Gastroesophageal sphincter (tissue), 4 donors: ENCODE measurements at regions not wholly inside any gene's neighbourhood (a gene's known extent, or its start where the extent isn't known, plus 50 kb on each side); places are given as distances from the start of the nearest gene placed in this dataset.
"Not testable (repeated sequence)": the region's sequence is repeated elsewhere in the genome, so short reads cannot be mapped to it uniquely, and the experiment has no call there.

Experiments used
- ATAC-seq: fragments of 150-250 bp; one replicate; pipeline ENCODE4 v1.9.1; 2016; ENCODE audit warnings: mild to moderate bottlenecking, moderate library complexity
- H3K27ac ChIP-seq, 4 donors: fragments of 200-600 bp; sonication (generic) in 3 of 4; 1 replicate in 3 of 4; 2 replicates in 1 of 4; pipeline ENCODE4 v1.5.1; 2016 to 2019
- H3K27me3 ChIP-seq: fragments of 200-600 bp; sonication (generic); one replicate; pipeline ENCODE4 v1.5.1; 2019
- H3K36me3 ChIP-seq, 2 donors: fragments of 200-600 bp; sonication (generic); one replicate each; pipeline ENCODE4 v1.5.1; 2019; ENCODE audit warnings: control low read depth in 1 of 2
- H3K4me1 ChIP-seq, 3 donors: fragments of 200-600 bp; sonication (generic); 1 replicate in 2 of 3; 2 replicates in 1 of 3; pipeline ENCODE4 v1.5.1; 2016 to 2019; ENCODE audit warnings: control low read depth in 2 of 3
- H3K4me3 ChIP-seq, 2 donors: fragments of 200-600 bp; sonication (generic); one replicate each; pipeline ENCODE4 v1.5.1; 2019; ENCODE audit warnings: mild to moderate bottlenecking in 1 of 2, moderate library complexity in 1 of 2
- H3K9me3 ChIP-seq, 3 donors: fragments of 200-600 bp; sonication (generic); one replicate each; pipeline ENCODE4 v1.5.1; 2017 to 2019; ENCODE audit warnings: control low read depth in 2 of 3
- WGBS, 2 donors: methylation state at CpG; one replicate each; pipeline ENCODE4 v1.1.5; 2018; ENCODE audit warnings: low coverage in 1 of 2; 5-methylcytosine and 5-hydroxymethylcytosine counted together

- H3K9me3 ChIP-seq, H3K27me3 ChIP-seq, H3K4me3 ChIP-seq, H3K27ac ChIP-seq, ATAC-seq, H3K36me3 ChIP-seq, H3K4me1 ChIP-seq: not testable (repeated sequence)
- WGBS, 2 donors: 65 to 77% methylated on average over 2 to 4 of the region's 4 CpGs
Observed at GRCh38 chr21:9656455-9656854, 864.9 kb upstream of the TPTE start.

GRCh38 chr21:9657779-9658178 is 863.6 kb upstream of the TPTE start:
- not testable (repeated sequence) for H3K36me3 ChIP-seq, H3K4me1 ChIP-seq, H3K4me3 ChIP-seq, H3K9me3 ChIP-seq, H3K27ac ChIP-seq, ATAC-seq, H3K27me3 ChIP-seq
- 57 to 61% methylated on average over 5 of the region's 5 CpGs for WGBS, 2 donors

GRCh38 chr21:9659877-9660276 is 861.5 kb upstream of the TPTE start:
- H3K9me3 ChIP-seq, H3K27me3 ChIP-seq, H3K4me1 ChIP-seq, H3K27ac ChIP-seq, ATAC-seq, H3K36me3 ChIP-seq, H3K4me3 ChIP-seq: not testable (repeated sequence)
- no CpG with 5 or more reads among the region's 17 CpGs for WGBS, 2 donors

GRCh38 chr21:9663914-9664729 is 857.3 kb upstream of the TPTE start:
- no CpG with 5 or more reads among the region's 18 CpGs for WGBS, 2 donors
- not testable (repeated sequence) for H3K36me3 ChIP-seq, H3K27ac ChIP-seq, H3K4me1 ChIP-seq, H3K9me3 ChIP-seq, H3K27me3 ChIP-seq, ATAC-seq, H3K4me3 ChIP-seq

- WGBS, 2 donors: 83 to 91% methylated on average over 5 to 7 of the region's 10 CpGs
- peak; percentile 34 for ATAC-seq
- H3K27ac ChIP-seq, H3K36me3 ChIP-seq, H3K4me3 ChIP-seq, H3K9me3 ChIP-seq, H3K4me1 ChIP-seq, H3K27me3 ChIP-seq: not testable (repeated sequence)
Observed at GRCh38 chr21:9675811-9676210, 845.6 kb upstream of the TPTE start.

- H3K36me3 ChIP-seq, ATAC-seq, H3K4me1 ChIP-seq, H3K4me3 ChIP-seq, H3K27ac ChIP-seq, H3K9me3 ChIP-seq, H3K27me3 ChIP-seq: not testable (repeated sequence)
- WGBS, 2 donors: no CpG with 5 or more reads among the region's 18 CpGs
Observed at GRCh38 chr21:9679029-9679428, 842.4 kb upstream of the TPTE start.

GRCh38 chr21:9688945-9689344 is 832.4 kb upstream of the TPTE start:
- not testable (repeated sequence) for H3K4me3 ChIP-seq, H3K27me3 ChIP-seq, H3K27ac ChIP-seq, H3K36me3 ChIP-seq, ATAC-seq, H3K9me3 ChIP-seq, H3K4me1 ChIP-seq
- WGBS, 2 donors: no CpG with 5 or more reads among the region's 14 CpGs

- not testable (repeated sequence) for ATAC-seq, H3K4me3 ChIP-seq, H3K4me1 ChIP-seq, H3K27ac ChIP-seq, H3K27me3 ChIP-seq, H3K9me3 ChIP-seq, H3K36me3 ChIP-seq
- WGBS, 2 donors: 80% methylated on average over 1 of the region's 8 CpGs; no CpG with 5 or more reads in 1 of the 2 donors
Observed at GRCh38 chr21:9690981-9691380, 830.4 kb upstream of the TPTE start.

- not testable (repeated sequence) for ATAC-seq, H3K4me3 ChIP-seq, H3K27me3 ChIP-seq, H3K27ac ChIP-seq, H3K9me3 ChIP-seq, H3K36me3 ChIP-seq, H3K4me1 ChIP-seq
- WGBS, 2 donors: 55 to 81% methylated on average over 5 to 6 of the region's 6 CpGs
Observed at GRCh38 chr21:9695759-9696158, 825.6 kb upstream of the TPTE start.

- not testable (repeated sequence) for H3K36me3 ChIP-seq, H3K27me3 ChIP-seq, H3K4me1 ChIP-seq, ATAC-seq, H3K9me3 ChIP-seq, H3K4me3 ChIP-seq, H3K27ac ChIP-seq
- WGBS, 2 donors: no CpG with 5 or more reads among the region's 8 CpGs
Observed at GRCh38 chr21:9697751-9698150, 823.6 kb upstream of the TPTE start.

- not testable (repeated sequence) for H3K36me3 ChIP-seq, H3K27me3 ChIP-seq, ATAC-seq, H3K27ac ChIP-seq, H3K4me3 ChIP-seq, H3K4me1 ChIP-seq, H3K9me3 ChIP-seq
- 71 to 75% methylated on average over 26 to 28 of the region's 44 CpGs for WGBS, 2 donors
Observed at GRCh38 chr21:9705016-9705415, 816.4 kb upstream of the TPTE start.

GRCh38 chr21:9705455-9705854 is 815.9 kb upstream of the TPTE start:
- not testable (repeated sequence) for H3K27ac ChIP-seq, H3K9me3 ChIP-seq, H3K27me3 ChIP-seq, H3K4me1 ChIP-seq, H3K4me3 ChIP-seq, ATAC-seq, H3K36me3 ChIP-seq
- 40 to 64% methylated on average over 1 to 31 of the region's 63 CpGs for WGBS, 2 donors

- H3K4me3 ChIP-seq, H3K27ac ChIP-seq, H3K4me1 ChIP-seq, ATAC-seq, H3K27me3 ChIP-seq, H3K36me3 ChIP-seq: not testable (repeated sequence)
- peaks cover 0 to 12% (median 2%) of the 10 kb centered on the region in 3 donors for H3K9me3 ChIP-seq
- WGBS, 2 donors: 48 to 58% methylated on average over 6 of the region's 6 CpGs
Observed at GRCh38 chr21:9724542-9724941, 796.8 kb upstream of the TPTE start.

GRCh38 chr21:9727187-9727586 is 794.2 kb upstream of the TPTE start:
- not testable (repeated sequence) for ATAC-seq, H3K36me3 ChIP-seq, H3K4me3 ChIP-seq, H3K27me3 ChIP-seq, H3K4me1 ChIP-seq, H3K27ac ChIP-seq
- H3K9me3 ChIP-seq: peaks cover 0 to 11% (median 2%) of the 10 kb centered on the region in 3 donors
- WGBS, 2 donors: 25 to 35% methylated on average over 3 of the region's 3 CpGs
